HG02938 (cell line): ENCODE measurements at regions not wholly inside any gene's neighbourhood (a gene's known extent, or its start where the extent isn't known, plus 50 kb on each side); places are given as distances from the start of the nearest gene placed in this dataset.
A peak's percentile ranks its signal among the peaks of the same experiment; 100 is the strongest.
"Not testable (repeated sequence)": the region's sequence is repeated elsewhere in the genome, so short reads cannot be mapped to it uniquely, and the experiment has no call there.

ENCODE experiments used
- ATAC-seq: cut with Tn5 transposase; IDR thresholded peaks from one replicate; pipeline ENCODE4 v1.9.1; 2021; ENCODE audit warnings: mild to moderate bottlenecking, moderate library complexity; ENCODE audit not compliant: unreplicated experiment

GRCh38 chrX:13478740-13479451 is 90.5 kb upstream of the EGFL6 start:
- ATAC-seq, result no peak

GRCh38 chrX:13476384-13476783 is 93.0 kb upstream of the EGFL6 start:
- ATAC-seq, result no peak

GRCh38 chrX:13474164-13474516 is 95.3 kb upstream of the EGFL6 start:
- peak; percentile 53 for ATAC-seq

- ATAC-seq, result peak; percentile 66
Measured at GRCh38 chrX:13473442-13474163, 95.8 kb upstream of the EGFL6 start.

GRCh38 chrX:13472975-13473374 is 96.4 kb upstream of the EGFL6 start:
- no peak for ATAC-seq

GRCh38 chrX:13471269-13471668 is 98.1 kb upstream of the EGFL6 start:
- ATAC-seq, result no peak

- ATAC-seq, result no peak
Measured at GRCh38 chrX:13470685-13470977, 98.8 kb upstream of the EGFL6 start.

- no peak for ATAC-seq
Measured at GRCh38 chrX:13469963-13470684, 99.3 kb upstream of the EGFL6 start.

- ATAC-seq, result no peak
Measured at GRCh38 chrX:13468096-13468495, 101.3 kb upstream of the EGFL6 start.

GRCh38 chrX:13467243-13467642 is 102.2 kb upstream of the EGFL6 start:
- no peak for ATAC-seq

GRCh38 chrX:13464599-13465275 is 104.7 kb upstream of the EGFL6 start:
- no peak for ATAC-seq

- ATAC-seq, result no peak
Measured at GRCh38 chrX:13463608-13464007, 105.8 kb upstream of the EGFL6 start.

GRCh38 chrX:13452283-13452682 is 117.1 kb upstream of the EGFL6 start:
- no peak for ATAC-seq

GRCh38 chrX:13449441-13449840 is 120.0 kb upstream of the EGFL6 start:
- no peak for ATAC-seq

- ATAC-seq, result no peak
Measured at GRCh38 chrX:13448941-13449340, 120.5 kb upstream of the EGFL6 start.

- ATAC-seq, result not testable (repeated sequence)
Measured at GRCh38 chrX:13441608-13442007, 121.8 kb upstream of the ATXN3L start.

GRCh38 chrX:13440176-13440575 is 120.3 kb upstream of the ATXN3L start:
- no peak for ATAC-seq

GRCh38 chrX:13433298-13433605 is 113.4 kb upstream of the ATXN3L start:
- no peak for ATAC-seq

- ATAC-seq, result no peak
Measured at GRCh38 chrX:13432414-13433297, 112.8 kb upstream of the ATXN3L start.

- no peak for ATAC-seq
Measured at GRCh38 chrX:13430136-13430827, 110.4 kb upstream of the ATXN3L start.
